ENCODE measurements at regions not wholly inside any gene's neighbourhood (a gene's known extent, or its start where the extent isn't known, plus 50 kb on each side); places are given as distances from the start of the nearest gene placed in this dataset.
"Not testable (repeated sequence)": the region's sequence is repeated elsewhere in the genome, so short reads cannot be mapped to it uniquely, and the experiment has no call there.

- no peak for DNase-seq
Observed at GRCh38 chr3:21898316-21898715, 147.3 kb upstream of the ZNF385D start.

GRCh38 chr3:21901484-21901883 is 150.5 kb upstream of the ZNF385D start:
- no peak for DNase-seq

- no peak for DNase-seq
Observed at GRCh38 chr3:21902956-21903355, 151.9 kb upstream of the ZNF385D start.

GRCh38 chr3:21909096-21909495 is 158.1 kb upstream of the ZNF385D start:
- DNase-seq = no peak

GRCh38 chr3:21912711-21913110 is 161.7 kb upstream of the ZNF385D start:
- no peak for DNase-seq

GRCh38 chr3:21913791-21914190 is 162.8 kb upstream of the ZNF385D start:
- DNase-seq = no peak

GRCh38 chr3:21914451-21914850 is 163.4 kb upstream of the ZNF385D start:
- no peak for DNase-seq

GRCh38 chr3:21919383-21919782 is 168.4 kb upstream of the ZNF385D start:
- no peak for DNase-seq

- DNase-seq = no peak
Observed at GRCh38 chr3:21920421-21920861, 169.4 kb upstream of the ZNF385D start.

GRCh38 chr3:21923156-21923555 is 172.1 kb upstream of the ZNF385D start:
- not testable (repeated sequence) for DNase-seq

GRCh38 chr3:21927261-21927660 is 176.3 kb upstream of the ZNF385D start:
- DNase-seq = no peak

GRCh38 chr3:21934591-21934990 is 183.6 kb upstream of the ZNF385D start:
- no peak for DNase-seq

- no peak for DNase-seq
Observed at GRCh38 chr3:21936207-21936606, 185.2 kb upstream of the ZNF385D start.

GRCh38 chr3:21938267-21938681 is 187.3 kb upstream of the ZNF385D start:
- DNase-seq = no peak

- DNase-seq = no peak
Observed at GRCh38 chr3:21942328-21942727, 191.3 kb upstream of the ZNF385D start.

- DNase-seq = no peak
Observed at GRCh38 chr3:21944251-21944650, 193.2 kb upstream of the ZNF385D start.

- no peak for DNase-seq
Observed at GRCh38 chr3:21952856-21953255, 201.8 kb upstream of the ZNF385D start.

- no peak for DNase-seq
Observed at GRCh38 chr3:21954709-21955108, 203.7 kb upstream of the ZNF385D start.

GRCh38 chr3:21955406-21955805 is 204.4 kb upstream of the ZNF385D start:
- DNase-seq = no peak

- DNase-seq = no peak
Observed at GRCh38 chr3:21960033-21960432, 209.0 kb upstream of the ZNF385D start.

- no peak for DNase-seq
Observed at GRCh38 chr3:21962456-21962855, 211.4 kb upstream of the ZNF385D start.

- not testable (repeated sequence) for DNase-seq
Observed at GRCh38 chr3:21966457-21966856, 215.4 kb upstream of the ZNF385D start.

- no peak for DNase-seq
Observed at GRCh38 chr3:21979706-21980105, 228.7 kb upstream of the ZNF385D start.

- DNase-seq = no peak
Observed at GRCh38 chr3:21989341-21990042, 238.5 kb upstream of the ZNF385D start.

- no peak for DNase-seq
Observed at GRCh38 chr3:21991061-21991460, 240.1 kb upstream of the ZNF385D start.
